ENCODE measurements at regions not wholly inside any gene's neighbourhood (a gene's known extent, or its start where the extent isn't known, plus 50 kb on each side); places are given as distances from the start of the nearest gene placed in this dataset.

- Histone ChIP-seq H3K4me1 (ENCODE audit: insufficient read depth) (no peaks in the 10 kb centered on the region), H2AFZ (no peak overlapping the region), H3K79me2 (replicated peaks; ENCODE audit: insufficient read depth) (no peaks in the 10 kb centered on the region), H3K9me2 (ENCODE audit: insufficient read depth) (no peaks in the 10 kb centered on the region), H3K4me3 (no peak overlapping the region), H3F3A (replicated peaks; ENCODE audit: low read depth) (no peaks in the 10 kb centered on the region), H3K36me3 (ENCODE audit: insufficient read depth) (no peaks in the 10 kb centered on the region), H3K27ac (ENCODE audit: low read depth) (no peak overlapping the region), H3K4me2 (no peak overlapping the region), H3K27me3 (ENCODE audit: insufficient read depth) (no peaks in the 10 kb centered on the region), H4K20me1 (replicated peaks; ENCODE audit: insufficient read depth) (no peaks in the 10 kb centered on the region)
- Mint-ChIP-seq H3K4me3 (no peak overlapping the region), H3K27ac (no peak overlapping the region), H3K27me3 (ENCODE audit: insufficient read depth, low read depth, poor library complexity) (peaks cover 1% of the 10 kb centered on the region), H3K9me3 (no peaks in the 10 kb centered on the region), H3K36me3 (ENCODE audit: low read depth) (no peaks in the 10 kb centered on the region), H3K4me1 (peaks cover 2% of the 10 kb centered on the region; the same call in 2 of the 3 replicates)
- ATAC-seq, result no peak
- DNase-seq (ENCODE audit: low spot score), result no peak
- TF ChIP-seq EZH2 (IDR thresholded peaks at IDR 0.05; ENCODE audit: low read depth, unreplicated experiment) (no peak), ZNF331 (CRISPR knock-in tag; IDR thresholded peaks at IDR 0.05; ENCODE audit: low read depth) (no peak), CREB1 (CRISPR knock-in tag; IDR thresholded peaks at IDR 0.05; ENCODE audit: low read depth) (no peak), NANOG (IDR thresholded peaks at IDR 0.05; ENCODE audit: borderline replicate concordance) (no peak), ZNF114 (CRISPR knock-in tag; IDR thresholded peaks at IDR 0.05) (no peak), POLR2AphosphoS5 (IDR thresholded peaks at IDR 0.05; ENCODE audit: low read depth) (no peak), CTCF (conservative IDR thresholded peaks at IDR 0.05; ENCODE audit: low read depth in 2 of 2) (no peak), STAT1 (IDR thresholded peaks at IDR 0.05; ENCODE audit: unreplicated experiment) (no peak), JUNB (IDR thresholded peaks at IDR 0.05; ENCODE audit: unreplicated experiment) (no peak), EZH2phosphoT487 (IDR thresholded peaks at IDR 0.05; ENCODE audit: unreplicated experiment) (no peak)
- TF ChIP-seq, protein P1, sequence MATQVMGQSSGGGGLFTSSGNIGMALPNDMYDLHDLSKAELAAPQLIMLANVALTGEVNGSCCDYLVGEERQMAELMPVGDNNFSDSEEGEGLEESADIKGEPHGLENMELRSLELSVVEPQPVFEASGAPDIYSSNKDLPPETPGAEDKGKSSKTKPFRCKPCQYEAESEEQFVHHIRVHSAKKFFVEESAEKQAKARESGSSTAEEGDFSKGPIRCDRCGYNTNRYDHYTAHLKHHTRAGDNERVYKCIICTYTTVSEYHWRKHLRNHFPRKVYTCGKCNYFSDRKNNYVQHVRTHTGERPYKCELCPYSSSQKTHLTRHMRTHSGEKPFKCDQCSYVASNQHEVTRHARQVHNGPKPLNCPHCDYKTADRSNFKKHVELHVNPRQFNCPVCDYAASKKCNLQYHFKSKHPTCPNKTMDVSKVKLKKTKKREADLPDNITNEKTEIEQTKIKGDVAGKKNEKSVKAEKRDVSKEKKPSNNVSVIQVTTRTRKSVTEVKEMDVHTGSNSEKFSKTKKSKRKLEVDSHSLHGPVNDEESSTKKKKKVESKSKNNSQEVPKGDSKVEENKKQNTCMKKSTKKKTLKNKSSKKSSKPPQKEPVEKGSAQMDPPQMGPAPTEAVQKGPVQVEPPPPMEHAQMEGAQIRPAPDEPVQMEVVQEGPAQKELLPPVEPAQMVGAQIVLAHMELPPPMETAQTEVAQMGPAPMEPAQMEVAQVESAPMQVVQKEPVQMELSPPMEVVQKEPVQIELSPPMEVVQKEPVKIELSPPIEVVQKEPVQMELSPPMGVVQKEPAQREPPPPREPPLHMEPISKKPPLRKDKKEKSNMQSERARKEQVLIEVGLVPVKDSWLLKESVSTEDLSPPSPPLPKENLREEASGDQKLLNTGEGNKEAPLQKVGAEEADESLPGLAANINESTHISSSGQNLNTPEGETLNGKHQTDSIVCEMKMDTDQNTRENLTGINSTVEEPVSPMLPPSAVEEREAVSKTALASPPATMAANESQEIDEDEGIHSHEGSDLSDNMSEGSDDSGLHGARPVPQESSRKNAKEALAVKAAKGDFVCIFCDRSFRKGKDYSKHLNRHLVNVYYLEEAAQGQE (IDR thresholded peaks at IDR 0.05; ENCODE audit: unreplicated experiment), result no peak
- TF ChIP-seq, protein P2, sequence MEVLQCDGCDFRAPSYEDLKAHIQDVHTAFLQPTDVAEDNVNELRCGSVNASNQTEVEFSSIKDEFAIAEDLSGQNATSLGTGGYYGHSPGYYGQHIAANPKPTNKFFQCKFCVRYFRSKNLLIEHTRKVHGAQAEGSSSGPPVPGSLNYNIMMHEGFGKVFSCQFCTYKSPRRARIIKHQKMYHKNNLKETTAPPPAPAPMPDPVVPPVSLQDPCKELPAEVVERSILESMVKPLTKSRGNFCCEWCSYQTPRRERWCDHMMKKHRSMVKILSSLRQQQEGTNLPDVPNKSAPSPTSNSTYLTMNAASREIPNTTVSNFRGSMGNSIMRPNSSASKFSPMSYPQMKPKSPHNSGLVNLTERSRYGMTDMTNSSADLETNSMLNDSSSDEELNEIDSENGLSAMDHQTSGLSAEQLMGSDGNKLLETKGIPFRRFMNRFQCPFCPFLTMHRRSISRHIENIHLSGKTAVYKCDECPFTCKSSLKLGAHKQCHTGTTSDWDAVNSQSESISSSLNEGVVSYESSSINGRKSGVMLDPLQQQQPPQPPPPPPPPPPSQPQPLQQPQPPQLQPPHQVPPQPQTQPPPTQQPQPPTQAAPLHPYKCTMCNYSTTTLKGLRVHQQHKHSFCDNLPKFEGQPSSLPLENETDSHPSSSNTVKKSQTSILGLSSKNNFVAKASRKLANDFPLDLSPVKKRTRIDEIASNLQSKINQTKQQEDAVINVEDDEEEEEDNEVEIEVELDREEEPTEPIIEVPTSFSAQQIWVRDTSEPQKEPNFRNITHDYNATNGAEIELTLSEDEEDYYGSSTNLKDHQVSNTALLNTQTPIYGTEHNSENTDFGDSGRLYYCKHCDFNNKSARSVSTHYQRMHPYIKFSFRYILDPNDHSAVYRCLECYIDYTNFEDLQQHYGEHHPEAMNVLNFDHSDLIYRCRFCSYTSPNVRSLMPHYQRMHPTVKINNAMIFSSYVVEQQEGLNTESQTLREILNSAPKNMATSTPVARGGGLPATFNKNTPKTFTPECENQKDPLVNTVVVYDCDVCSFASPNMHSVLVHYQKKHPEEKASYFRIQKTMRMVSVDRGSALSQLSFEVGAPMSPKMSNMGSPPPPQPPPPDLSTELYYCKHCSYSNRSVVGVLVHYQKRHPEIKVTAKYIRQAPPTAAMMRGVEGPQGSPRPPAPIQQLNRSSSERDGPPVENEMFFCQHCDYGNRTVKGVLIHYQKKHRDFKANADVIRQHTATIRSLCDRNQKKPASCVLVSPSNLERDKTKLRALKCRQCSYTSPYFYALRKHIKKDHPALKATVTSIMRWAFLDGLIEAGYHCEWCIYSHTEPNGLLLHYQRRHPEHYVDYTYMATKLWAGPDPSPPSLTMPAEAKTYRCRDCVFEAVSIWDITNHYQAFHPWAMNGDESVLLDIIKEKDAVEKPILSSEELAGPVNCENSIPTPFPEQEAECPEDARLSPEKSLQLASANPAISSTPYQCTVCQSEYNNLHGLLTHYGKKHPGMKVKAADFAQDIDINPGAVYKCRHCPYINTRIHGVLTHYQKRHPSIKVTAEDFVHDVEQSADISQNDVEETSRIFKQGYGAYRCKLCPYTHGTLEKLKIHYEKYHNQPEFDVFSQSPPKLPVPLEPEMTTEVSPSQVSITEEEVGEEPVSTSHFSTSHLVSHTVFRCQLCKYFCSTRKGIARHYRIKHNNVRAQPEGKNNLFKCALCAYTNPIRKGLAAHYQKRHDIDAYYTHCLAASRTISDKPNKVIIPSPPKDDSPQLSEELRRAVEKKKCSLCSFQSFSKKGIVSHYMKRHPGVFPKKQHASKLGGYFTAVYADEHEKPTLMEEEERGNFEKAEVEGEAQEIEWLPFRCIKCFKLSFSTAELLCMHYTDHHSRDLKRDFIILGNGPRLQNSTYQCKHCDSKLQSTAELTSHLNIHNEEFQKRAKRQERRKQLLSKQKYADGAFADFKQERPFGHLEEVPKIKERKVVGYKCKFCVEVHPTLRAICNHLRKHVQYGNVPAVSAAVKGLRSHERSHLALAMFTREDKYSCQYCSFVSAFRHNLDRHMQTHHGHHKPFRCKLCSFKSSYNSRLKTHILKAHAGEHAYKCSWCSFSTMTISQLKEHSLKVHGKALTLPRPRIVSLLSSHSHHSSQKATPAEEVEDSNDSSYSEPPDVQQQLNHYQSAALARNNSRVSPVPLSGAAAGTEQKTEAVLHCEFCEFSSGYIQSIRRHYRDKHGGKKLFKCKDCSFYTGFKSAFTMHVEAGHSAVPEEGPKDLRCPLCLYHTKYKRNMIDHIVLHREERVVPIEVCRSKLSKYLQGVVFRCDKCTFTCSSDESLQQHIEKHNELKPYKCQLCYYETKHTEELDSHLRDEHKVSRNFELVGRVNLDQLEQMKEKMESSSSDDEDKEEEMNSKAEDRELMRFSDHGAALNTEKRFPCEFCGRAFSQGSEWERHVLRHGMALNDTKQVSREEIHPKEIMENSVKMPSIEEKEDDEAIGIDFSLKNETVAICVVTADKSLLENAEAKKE (CRISPR knock-in tag; IDR thresholded peaks at IDR 0.05), result no peak
- TF ChIP-seq, protein P3, sequence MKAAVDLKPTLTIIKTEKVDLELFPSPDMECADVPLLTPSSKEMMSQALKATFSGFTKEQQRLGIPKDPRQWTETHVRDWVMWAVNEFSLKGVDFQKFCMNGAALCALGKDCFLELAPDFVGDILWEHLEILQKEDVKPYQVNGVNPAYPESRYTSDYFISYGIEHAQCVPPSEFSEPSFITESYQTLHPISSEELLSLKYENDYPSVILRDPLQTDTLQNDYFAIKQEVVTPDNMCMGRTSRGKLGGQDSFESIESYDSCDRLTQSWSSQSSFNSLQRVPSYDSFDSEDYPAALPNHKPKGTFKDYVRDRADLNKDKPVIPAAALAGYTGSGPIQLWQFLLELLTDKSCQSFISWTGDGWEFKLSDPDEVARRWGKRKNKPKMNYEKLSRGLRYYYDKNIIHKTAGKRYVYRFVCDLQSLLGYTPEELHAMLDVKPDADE (IDR thresholded peaks at IDR 0.05), result no peak
These were observed 106.2 kb downstream of the NIBAN1 start for GRCh38 chr1:184867866-184868689.
